ENCODE measurements at regions not wholly inside any gene's neighbourhood (a gene's known extent, or its start where the extent isn't known, plus 50 kb on each side); places are given as distances from the start of the nearest gene placed in this dataset.

- TF ChIP-seq CTCF (IDR thresholded peaks at IDR 0.05) (no peak), EZH2 (IDR thresholded peaks at IDR 0.05) (no peak), EZH2phosphoT487 (IDR thresholded peaks at IDR 0.05) (no peak)
These were observed 323.5 kb downstream of the PLK2 start for GRCh38 chr5:58136406-58136805.
